NB4 (cell line): ENCODE measurements at regions not wholly inside any gene's neighbourhood (a gene's known extent, or its start where the extent isn't known, plus 50 kb on each side); places are given as distances from the start of the nearest gene placed in this dataset.

Experiments
- CTCF ChIP-seq: IDR thresholded peaks from one replicate; pipeline ENCODE4 v1.5.1; 2012; ENCODE audit warnings: low read depth, low read length
- MAX ChIP-seq: IDR thresholded peaks from 2 replicates; pipeline ENCODE4 v1.6.1; 2011; ENCODE audit warnings: low read depth, low read length
- MYC ChIP-seq: IDR thresholded peaks from 2 replicates; pipeline ENCODE4 v1.6.1; 2011; ENCODE audit warnings: low read depth, low read length
- POLR2A ChIP-seq: IDR thresholded peaks from 2 replicates; pipeline ENCODE4 v1.6.1; 2011; ENCODE audit warnings: mild to moderate bottlenecking; ENCODE audit not compliant: insufficient read length; ENCODE audit errors: extremely low read depth

DNA sequence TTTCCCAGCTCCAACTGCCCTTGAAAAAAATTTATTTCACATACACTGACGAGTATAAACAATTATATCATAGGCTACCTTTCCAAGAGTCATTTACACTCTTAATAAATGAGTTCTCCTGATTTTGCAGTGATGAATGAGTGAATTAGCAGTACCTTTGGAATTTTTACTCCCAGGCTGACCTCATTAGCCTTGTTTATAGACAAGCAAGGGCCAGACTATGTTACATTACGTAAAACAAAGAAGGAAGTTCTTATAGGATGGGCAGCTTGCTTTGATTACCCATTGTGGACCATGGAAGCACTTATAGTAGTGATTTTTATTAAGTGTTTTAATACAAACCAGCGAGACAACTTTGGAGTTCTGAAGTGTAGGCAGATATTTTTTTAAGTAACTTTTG, 112.9 kb upstream of the C1QTNF7 start:
- TF ChIP-seq CTCF (no peak), POLR2A (no peak), MYC (no peak), MAX (no peak)
